K562 (cell line): ENCODE measurements at regions not wholly inside any gene's neighbourhood (a gene's known extent, or its start where the extent isn't known, plus 50 kb on each side); places are given as distances from the start of the nearest gene placed in this dataset.

ENCODE experiments used
- ATAC-seq: fragments of 200-7000 bp; cut with Tn5 transposase; 3 replicates; pipeline ENCODE4 v1.9.1; 2020; ENCODE audit warnings: moderate library complexity
- BruUV-seq: library from RNA; stranded (reverse); fragments of 400-500 nt; replicated peaks from 2 replicates; lab custom pipeline; 2021; lab: Mats Ljungman, UMichigan
- CTCF ChIA-PET: fragments of 300-600 bp; formaldehyde crosslinking; extraction: SDS; loops from one replicate; lab custom pipeline; 2021; ENCODE audit warnings: low intra/inter-chr PET ratio; lab: Yijun Ruan, JAX
- POLR2A ChIA-PET: fragments of 300-600, 350-650 bp; sonication (Branson Sonifier 250); formaldehyde crosslinking; extraction: SDS; loops from one replicate; lab custom pipeline; 2021; ENCODE audit warnings: antibody characterized with exemption, inconsistent platforms; lab: Yijun Ruan, JAX
- DNase-seq, 4 experiments: peaks; one replicate each; pipeline versions ENCODE4 v3.0.0 to v3.0.0-alpha.2; 2011 to 2018; ENCODE audit warnings: low spot score in 3 of 4, mixed read lengths in 3 of 4; ENCODE audit errors: extremely low read depth in 1 of 4
- FAIRE-seq: peaks from 2 replicates; lab custom pipeline; 2011; peaks lifted over from hg19 to GRCh38; lab: Jason Lieb, UNC
- H2AFZ ChIP-seq: 2 replicates; pipeline ENCODE4 v1.6.0; 2011; ENCODE audit warnings: low read depth, low read length, control low read depth, inconsistent platforms
- H3K27ac ChIP-seq: fragments of 200-600 bp; 3 replicates; pipeline ENCODE4 v1.8.0; 2011; ENCODE audit warnings: low read depth, mild to moderate bottlenecking, control low read depth, inconsistent platforms, low read length, moderate library complexity, mixed read lengths; ENCODE audit errors: extremely low read depth
- H3K27me3 ChIP-seq, 2 experiments: fragments of 300-600 bp in 1 of 2; 2 replicates in 1 of 2; 3 replicates in 1 of 2; pipeline versions ENCODE4 v1.6.0 to v1.8.0; 2011; ENCODE audit warnings: inconsistent platforms in 2 of 2, low read length in 2 of 2, mild to moderate bottlenecking in 1 of 2, mixed read lengths in 1 of 2, moderate library complexity in 1 of 2; ENCODE audit not compliant: control insufficient read depth in 2 of 2, insufficient read depth in 2 of 2
- H3K36me3 ChIP-seq: fragments of 300-600 bp; 3 replicates; pipeline ENCODE4 v1.8.0; 2011; ENCODE audit warnings: mild to moderate bottlenecking, low read length, inconsistent platforms; ENCODE audit not compliant: control insufficient read depth, insufficient read depth
- H3K4me1 ChIP-seq, 2 experiments: fragments of 200-600 bp in 1 of 2; replicated peaks in 1 of 2; 2 replicates in 1 of 2; 3 replicates in 1 of 2; pipeline versions ENCODE4 v1.5.1 to v1.8.0; 2011; ENCODE audit warnings: inconsistent platforms in 2 of 2, low read length in 2 of 2, mild to moderate bottlenecking in 1 of 2, mixed read lengths in 1 of 2, moderate library complexity in 1 of 2; ENCODE audit not compliant: control insufficient read depth in 2 of 2, insufficient read depth in 2 of 2
- H3K4me2 ChIP-seq: 2 replicates; pipeline ENCODE4 v1.6.1; 2011; ENCODE audit warnings: low read length, control low read depth, inconsistent platforms, mixed read lengths; ENCODE audit not compliant: insufficient read depth
- H3K4me3 ChIP-seq: fragments of 200-600 bp; sonication (generic), shearing (Covaris generic); 2 replicates; pipeline ENCODE4 v1.5.1; 2016; ENCODE audit warnings: control low read depth, inconsistent platforms
- H3K79me2 ChIP-seq: fragments of 200-600 bp; 3 replicates; pipeline ENCODE4 v1.8.0; 2011; ENCODE audit warnings: low read length, inconsistent platforms; ENCODE audit not compliant: control insufficient read depth, insufficient read depth
- H3K9ac ChIP-seq, 2 experiments: 2 replicates each; pipeline versions ENCODE4 v1.6.0 to v1.6.1; 2011; ENCODE audit warnings: low read depth in 2 of 2, low read length in 2 of 2, control low read depth in 1 of 2, inconsistent platforms in 1 of 2, mild to moderate bottlenecking in 1 of 2, mixed read lengths in 1 of 2; ENCODE audit not compliant: insufficient read depth in 1 of 2
- H3K9me1 ChIP-seq: one replicate; pipeline ENCODE4 v1.6.0; 2011; ENCODE audit warnings: inconsistent platforms, mild to moderate bottlenecking, low read length, moderate library complexity; ENCODE audit not compliant: control insufficient read depth, insufficient read depth
- H3K9me3 ChIP-seq: replicated peaks from 2 replicates; pipeline ENCODE4 v1.5.1; 2011; ENCODE audit warnings: low read depth, low read length, inconsistent platforms; ENCODE audit not compliant: control insufficient read depth, insufficient read depth
- H4K20me1 ChIP-seq: replicated peaks from 2 replicates; pipeline ENCODE4 v1.6.1; 2011; ENCODE audit warnings: low read length, inconsistent platforms, mixed read lengths; ENCODE audit not compliant: control insufficient read depth, insufficient read depth
- BDP1 ChIP-seq: IDR thresholded peaks from 3 replicates; pipeline ENCODE4 v1.6.1; 2011; ENCODE audit not compliant: insufficient read length, insufficient read depth
- CBX8 ChIP-seq: fragments of 200-600 bp; sonication (generic); IDR thresholded peaks from 2 replicates; pipeline ENCODE4 v1.6.1; 2012; ENCODE audit warnings: borderline replicate concordance, mixed run types, low read depth, mild to moderate bottlenecking, moderate library complexity, mixed read lengths, low read length, control low read depth, inconsistent platforms; ENCODE audit not compliant: poor library complexity, severe bottlenecking; ENCODE audit errors: extremely low read depth
- CREM ChIP-seq: IDR thresholded peaks from 2 replicates; pipeline ENCODE4 v1.6.1; 2014; ENCODE audit warnings: antibody characterized with exemption, low read depth
- ELK3 ChIP-seq: fragments of 450-650 bp; formaldehyde crosslinking; IDR thresholded peaks from 2 replicates; pipeline ENCODE4 v1.4.0; 2020; ENCODE audit warnings: mild to moderate bottlenecking
- ETV6 ChIP-seq, 3 experiments: fragments of 150-350 bp in 1 of 3; sonication (generic) in 1 of 3; formaldehyde crosslinking in 1 of 3; IDR thresholded peaks; 2 replicates each; pipeline versions ENCODE4 v1.6.1 to v1.8.0; 2014 to 2022; ENCODE audit warnings: borderline replicate concordance in 2 of 3, low read depth in 2 of 3, antibody characterized with exemption in 1 of 3, low read length in 1 of 3, mild to moderate bottlenecking in 1 of 3, missing genetic modification reagents in 1 of 3
- HOXB6 ChIP-seq: fragments of 250-450 bp; sonication (Bioruptor Pico); IDR thresholded peaks from 2 replicates; pipeline ENCODE4 v1.5.1; 2022; ENCODE audit warnings: mild to moderate bottlenecking, borderline replicate concordance
- MLLT1 ChIP-seq, 2 experiments: fragments of 450-650 bp; IDR thresholded peaks; 2 replicates each; pipeline ENCODE4 v1.6.1; 2016
- MTF1 ChIP-seq: fragments of 250-450 bp; sonication (Bioruptor Pico); IDR thresholded peaks from 2 replicates; pipeline ENCODE4 v1.9.0; 2021; ENCODE audit warnings: moderate library complexity, mild to moderate bottlenecking, inconsistent platforms, borderline replicate concordance
- NFE2 ChIP-seq: IDR thresholded peaks from 2 replicates; pipeline ENCODE4 v1.6.1; 2014; ENCODE audit warnings: antibody characterized with exemption, low read depth
- NRF1 ChIP-seq, 2 experiments: fragments of 450-650 bp; IDR thresholded peaks in 1 of 2; conservative IDR thresholded peaks in 1 of 2; 2 replicates each; pipeline ENCODE4 v1.6.1; 2014; ENCODE audit warnings: mild to moderate bottlenecking in 2 of 2
- RHOXF2B ChIP-seq: fragments of 250-450 bp; sonication (Bioruptor Pico); conservative IDR thresholded peaks from 2 replicates; pipeline ENCODE4 v1.5.1; 2021
- SIRT6 ChIP-seq: IDR thresholded peaks from one replicate; pipeline ENCODE4 v1.6.1; 2012; ENCODE audit warnings: low read depth, mild to moderate bottlenecking, control low read depth, inconsistent platforms, low read length, moderate library complexity
- SMARCA4 ChIP-seq: fragments of 450-650 bp; IDR thresholded peaks from 2 replicates; pipeline ENCODE4 v1.6.1; 2016
- SREBF1 ChIP-seq: fragments of 150-350 bp; IDR thresholded peaks from 2 replicates; pipeline ENCODE4 v1.6.1; 2014; ENCODE audit warnings: antibody characterized with exemption, low read depth, low read length, borderline replicate concordance
- YBX1 ChIP-seq: fragments of 450-650 bp; IDR thresholded peaks from 2 replicates; pipeline ENCODE4 v1.7.1; 2016; ENCODE audit warnings: mild to moderate bottlenecking
- ZC3H8 ChIP-seq: fragments of 450-650 bp; IDR thresholded peaks from 2 replicates; pipeline ENCODE4 v1.6.1; 2017
- ZNF41 ChIP-seq: fragments of 250-450 bp; sonication (Bioruptor Pico); conservative IDR thresholded peaks from 2 replicates; pipeline ENCODE4 v1.4.0; 2020; ENCODE audit warnings: mild to moderate bottlenecking
- ZNF57 ChIP-seq: fragments of 450-650 bp; formaldehyde crosslinking; IDR thresholded peaks from 2 replicates; pipeline ENCODE4 v1.4.0; 2020; ENCODE audit warnings: mild to moderate bottlenecking, moderate library complexity
- ZNF75A ChIP-seq: fragments of 450-650 bp; formaldehyde crosslinking; IDR thresholded peaks from 2 replicates; pipeline ENCODE4 v1.4.0; 2020; ENCODE audit warnings: mild to moderate bottlenecking
- ZNF780A ChIP-seq: fragments of 250-450 bp; sonication (Bioruptor Pico); IDR thresholded peaks from 2 replicates; pipeline ENCODE4 v1.5.0; 2021; ENCODE audit warnings: mild to moderate bottlenecking
- WGBS: fragments of 100-300 bp; shearing (Covaris generic); methylation state at CpG from one replicate; pipeline ENCODE4 v1.1.6; 2016; ENCODE audit warnings: low coverage, mixed read lengths; ENCODE audit not compliant: insufficient coverage; ENCODE audit errors: missing lambda C conversion rate; 5-methylcytosine and 5-hydroxymethylcytosine counted together
- in situ Hi-C: fragments of 300-500 bp; cut with MboI; formaldehyde crosslinking; loops from 4 replicates; pipeline ENCODE4 v1.15.0; 2018; ENCODE audit warnings: inconsistent platforms, mixed read lengths
- intact Hi-C: fragments of 100-400 bp; cut with micrococcal nuclease; formaldehyde crosslinking; loops from 2 replicates; pipeline ENCODE4 v1.14.2; 2022

- no peaks in the 10 kb centered on the region for H3K79me2 ChIP-seq
- TF ChIP-seq MLLT1 (IDR thresholded peaks at IDR 0.05) (no peak), SMARCA4 (no peak), ZC3H8 (no peak), BDP1 (no peak), NRF1 (conservative IDR thresholded peaks at IDR 0.05 in 1 of 2, IDR thresholded peaks at IDR 0.05 in 1 of 2) (no peak), ZNF75A (CRISPR knock-in tag) (no peak), ZNF780A (CRISPR knock-in tag) (no peak), NFE2 (no peak), SIRT6 (no peak), SREBF1 (no peak), ZNF41 (CRISPR knock-in tag) (no peak), CREM (no peak), RHOXF2B (CRISPR knock-in tag) (no peak), ETV6 (IDR thresholded peaks at IDR 0.05; ENCODE audit: borderline replicate concordance in 1 of 2, low read depth in 2 of 2, low read length in 1 of 2) (no peak), ETV6 (CRISPR knock-in tag; IDR thresholded peaks at IDR 0.05; ENCODE audit: borderline replicate concordance) (no peak), MTF1 (CRISPR knock-in tag) (no peak), ELK3 (CRISPR knock-in tag) (no peak), CBX8 (no peak), YBX1 (no peak), ZNF57 (CRISPR knock-in tag) (no peak), HOXB6 (CRISPR knock-in tag) (no peak)
- TF ChIP-seq, all 486 proteins: peak for 0
Measured at GRCh38 chr4:41389356-41389755, 132.6 kb downstream of the UCHL1 start.

More at GRCh38 chr4:41389356-41389755, 132.6 kb downstream of the UCHL1 start:
- Histone ChIP-seq H3K9ac (no peak overlapping the region), H3K9me1 (no peaks in the 10 kb centered on the region), H3K27me3 (no peaks in the 10 kb centered on the region), H3K9me3 (no peaks in the 10 kb centered on the region), H3K36me3 (no peaks in the 10 kb centered on the region), H3K4me2 (no peak overlapping the region), H2AFZ (no peak overlapping the region), H3K4me1 (no peaks in the 10 kb centered on the region), H3K27ac (no peak overlapping the region), H4K20me1 (no peaks in the 10 kb centered on the region), H3K4me3 (no peak overlapping the region)
- in situ Hi-C loops, result no loop called here
- POLR2A ChIA-PET, result no interaction called here
- CTCF ChIA-PET, result interaction anchor here (0.6 kb wide), 1 partner anchor 147 kb away, joined by 3 read pairs; no protein-coding TSS in a partner anchor
- WGBS, result 4% methylated on average over 3 of the region's 3 CpGs
- no peak for ATAC-seq
- no peak for DNase-seq
- BruUV-seq, result no TSS peak
- no peak for FAIRE-seq
- intact Hi-C loops, result no loop called here
